SK-N-SH treated with all-trans-retinoic acid at 6 μM for 48 hours (cell line): ENCODE measurements at regions not wholly inside any gene's neighbourhood (a gene's known extent, or its start where the extent isn't known, plus 50 kb on each side); places are given as distances from the start of the nearest gene placed in this dataset.

ENCODE experiments used
- ATAC-seq: fragments of 200-7000 bp; cut with Tn5 transposase; 3 replicates; pipeline ENCODE4 v1.9.1; 2020; ENCODE audit warnings: mild to moderate bottlenecking, moderate library complexity
- ARNTL ChIP-seq: fragments of 450-650 bp; formaldehyde crosslinking; IDR thresholded peaks from 2 replicates; pipeline ENCODE4 v1.5.0; 2020; ENCODE audit warnings: low read depth, mild to moderate bottlenecking, moderate library complexity, borderline replicate concordance
- BACH2 ChIP-seq: fragments of 250-450 bp; sonication (Bioruptor Pico); IDR thresholded peaks from 2 replicates; pipeline ENCODE4 v1.9.0; 2021; ENCODE audit warnings: mild to moderate bottlenecking, borderline replicate concordance
- CREB5 ChIP-seq: fragments of 250-450 bp; sonication (Bioruptor Pico); IDR thresholded peaks from 2 replicates; pipeline ENCODE4 v1.5.1; 2020; ENCODE audit warnings: low read depth, mild to moderate bottlenecking, moderate library complexity
- CSDC2 ChIP-seq: fragments of 250-450 bp; sonication (Bioruptor Pico); IDR thresholded peaks from 2 replicates; pipeline ENCODE4 v1.5.0; 2020; ENCODE audit warnings: mild to moderate bottlenecking, moderate library complexity
- ESRRG ChIP-seq: fragments of 250-450 bp; sonication (Bioruptor Pico); IDR thresholded peaks from 2 replicates; pipeline ENCODE4 v1.6.1; 2021; ENCODE audit warnings: mild to moderate bottlenecking
- GLIS3 ChIP-seq: fragments of 250-450 bp; sonication (Bioruptor Pico); IDR thresholded peaks from 2 replicates; pipeline ENCODE4 v1.5.0; 2020; ENCODE audit warnings: mild to moderate bottlenecking, moderate library complexity
- ISL1 ChIP-seq: fragments of 250-450 bp; sonication (Bioruptor Pico); IDR thresholded peaks from 2 replicates; pipeline ENCODE4 v2.1.2; 2022; ENCODE audit warnings: mild to moderate bottlenecking, moderate library complexity
- OSR1 ChIP-seq: fragments of 250-450 bp; sonication (Bioruptor Pico); IDR thresholded peaks from 2 replicates; pipeline ENCODE4 v1.8.0; 2022; ENCODE audit warnings: moderate library complexity, mild to moderate bottlenecking, inconsistent platforms
- PPARA ChIP-seq: fragments of 250-450 bp; sonication (Bioruptor Pico); IDR thresholded peaks from 2 replicates; pipeline ENCODE4 v1.5.0; 2020; ENCODE audit warnings: mild to moderate bottlenecking, borderline replicate concordance
- RARB ChIP-seq: fragments of 250-450 bp; sonication (Bioruptor Pico); IDR thresholded peaks from 2 replicates; pipeline ENCODE4 v1.8.0; 2021; ENCODE audit warnings: mild to moderate bottlenecking, moderate library complexity
- SNAI2 ChIP-seq: fragments of 250-450 bp; sonication (Bioruptor Pico); IDR thresholded peaks from 2 replicates; pipeline ENCODE4 v1.5.0; 2020; ENCODE audit warnings: mild to moderate bottlenecking, moderate library complexity
- TCF4 ChIP-seq: fragments of 250-450 bp; sonication (Bioruptor Pico); IDR thresholded peaks from 2 replicates; pipeline ENCODE4 v1.8.0; 2021; ENCODE audit warnings: mild to moderate bottlenecking, moderate library complexity, borderline replicate concordance
- TOX ChIP-seq: fragments of 250-450 bp; sonication (Bioruptor Pico); IDR thresholded peaks from 2 replicates; pipeline ENCODE4 v1.8.0; 2021; ENCODE audit warnings: mild to moderate bottlenecking, moderate library complexity, borderline replicate concordance
- ZC3H10 ChIP-seq: fragments of 250-450 bp; sonication (Bioruptor Pico); IDR thresholded peaks from 2 replicates; pipeline ENCODE4 v1.5.1; 2021; ENCODE audit warnings: mild to moderate bottlenecking, moderate library complexity
- ZFP30 ChIP-seq: fragments of 450-650 bp; formaldehyde crosslinking; IDR thresholded peaks from 2 replicates; pipeline ENCODE4 v1.5.0; 2022; ENCODE audit warnings: mild to moderate bottlenecking, moderate library complexity
- ZNF565 ChIP-seq: fragments of 450-650 bp; formaldehyde crosslinking; conservative IDR thresholded peaks from 2 replicates; pipeline ENCODE4 v1.5.0; 2020; ENCODE audit warnings: low read depth, mild to moderate bottlenecking, moderate library complexity
- ZNF70 ChIP-seq: fragments of 450-650 bp; formaldehyde crosslinking; IDR thresholded peaks from 2 replicates; pipeline ENCODE4 v1.5.0; 2020; ENCODE audit warnings: mild to moderate bottlenecking, moderate library complexity
- ZNF8 ChIP-seq: fragments of 450-650 bp; formaldehyde crosslinking; IDR thresholded peaks from 2 replicates; pipeline ENCODE4 v1.5.0; 2020; ENCODE audit warnings: mild to moderate bottlenecking, moderate library complexity
- TF ChIP-seq, protein P1 (sequence below): fragments of 250-450 bp; sonication (Bioruptor Pico); IDR thresholded peaks from 2 replicates; pipeline ENCODE4 v1.8.0; 2021; ENCODE audit warnings: low read depth, mild to moderate bottlenecking, moderate library complexity, borderline replicate concordance
- TF ChIP-seq, protein P2 (sequence below): fragments of 250-450 bp; sonication (Bioruptor Pico); IDR thresholded peaks from 2 replicates; pipeline ENCODE4 v1.5.0; 2020; ENCODE audit warnings: mild to moderate bottlenecking, moderate library complexity
- TF ChIP-seq, protein P3 (sequence below): fragments of 250-450 bp; sonication (Bioruptor Pico); IDR thresholded peaks from 2 replicates; pipeline ENCODE4 v1.8.0; 2020; ENCODE audit warnings: mild to moderate bottlenecking, moderate library complexity, borderline replicate concordance

- no peak for ATAC-seq
These were observed 219.0 kb upstream of the PROK2 start for GRCh38 chr3:72003936-72004335.

GRCh38 chr3:72001758-72002157, 216.8 kb upstream of the PROK2 start:
- no peak for TF ChIP-seq CSDC2 (CRISPR knock-in tag)
- no peak for ATAC-seq

More at GRCh38 chr3:72003936-72004335, 219.0 kb upstream of the PROK2 start:
- TF ChIP-seq TOX (CRISPR knock-in tag) (no peak), ISL1 (CRISPR knock-in tag) (no peak), CSDC2 (CRISPR knock-in tag) (no peak), ZNF565 (CRISPR knock-in tag) (no peak), GLIS3 (CRISPR knock-in tag) (no peak), ZNF8 (CRISPR knock-in tag) (no peak), PPARA (CRISPR knock-in tag) (no peak), ESRRG (CRISPR knock-in tag) (no peak), CREB5 (CRISPR knock-in tag) (no peak), BACH2 (CRISPR knock-in tag) (no peak), OSR1 (CRISPR knock-in tag) (no peak)
- TF ChIP-seq, protein P1, sequence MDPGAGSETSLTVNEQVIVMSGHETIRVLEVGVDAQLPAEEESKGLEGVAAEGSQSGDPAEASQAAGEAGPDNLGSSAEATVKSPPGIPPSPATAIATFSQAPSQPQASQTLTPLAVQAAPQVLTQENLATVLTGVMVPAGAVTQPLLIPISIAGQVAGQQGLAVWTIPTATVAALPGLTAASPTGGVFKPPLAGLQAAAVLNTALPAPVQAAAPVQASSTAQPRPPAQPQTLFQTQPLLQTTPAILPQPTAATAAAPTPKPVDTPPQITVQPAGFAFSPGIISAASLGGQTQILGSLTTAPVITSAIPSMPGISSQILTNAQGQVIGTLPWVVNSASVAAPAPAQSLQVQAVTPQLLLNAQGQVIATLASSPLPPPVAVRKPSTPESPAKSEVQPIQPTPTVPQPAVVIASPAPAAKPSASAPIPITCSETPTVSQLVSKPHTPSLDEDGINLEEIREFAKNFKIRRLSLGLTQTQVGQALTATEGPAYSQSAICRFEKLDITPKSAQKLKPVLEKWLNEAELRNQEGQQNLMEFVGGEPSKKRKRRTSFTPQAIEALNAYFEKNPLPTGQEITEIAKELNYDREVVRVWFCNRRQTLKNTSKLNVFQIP (CRISPR knock-in tag): no peak
- TF ChIP-seq, protein P2, sequence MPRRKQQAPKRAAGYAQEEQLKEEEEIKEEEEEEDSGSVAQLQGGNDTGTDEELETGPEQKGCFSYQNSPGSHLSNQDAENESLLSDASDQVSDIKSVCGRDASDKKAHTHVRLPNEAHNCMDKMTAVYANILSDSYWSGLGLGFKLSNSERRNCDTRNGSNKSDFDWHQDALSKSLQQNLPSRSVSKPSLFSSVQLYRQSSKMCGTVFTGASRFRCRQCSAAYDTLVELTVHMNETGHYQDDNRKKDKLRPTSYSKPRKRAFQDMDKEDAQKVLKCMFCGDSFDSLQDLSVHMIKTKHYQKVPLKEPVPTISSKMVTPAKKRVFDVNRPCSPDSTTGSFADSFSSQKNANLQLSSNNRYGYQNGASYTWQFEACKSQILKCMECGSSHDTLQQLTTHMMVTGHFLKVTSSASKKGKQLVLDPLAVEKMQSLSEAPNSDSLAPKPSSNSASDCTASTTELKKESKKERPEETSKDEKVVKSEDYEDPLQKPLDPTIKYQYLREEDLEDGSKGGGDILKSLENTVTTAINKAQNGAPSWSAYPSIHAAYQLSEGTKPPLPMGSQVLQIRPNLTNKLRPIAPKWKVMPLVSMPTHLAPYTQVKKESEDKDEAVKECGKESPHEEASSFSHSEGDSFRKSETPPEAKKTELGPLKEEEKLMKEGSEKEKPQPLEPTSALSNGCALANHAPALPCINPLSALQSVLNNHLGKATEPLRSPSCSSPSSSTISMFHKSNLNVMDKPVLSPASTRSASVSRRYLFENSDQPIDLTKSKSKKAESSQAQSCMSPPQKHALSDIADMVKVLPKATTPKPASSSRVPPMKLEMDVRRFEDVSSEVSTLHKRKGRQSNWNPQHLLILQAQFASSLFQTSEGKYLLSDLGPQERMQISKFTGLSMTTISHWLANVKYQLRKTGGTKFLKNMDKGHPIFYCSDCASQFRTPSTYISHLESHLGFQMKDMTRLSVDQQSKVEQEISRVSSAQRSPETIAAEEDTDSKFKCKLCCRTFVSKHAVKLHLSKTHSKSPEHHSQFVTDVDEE: no peak
- TF ChIP-seq, protein P3, sequence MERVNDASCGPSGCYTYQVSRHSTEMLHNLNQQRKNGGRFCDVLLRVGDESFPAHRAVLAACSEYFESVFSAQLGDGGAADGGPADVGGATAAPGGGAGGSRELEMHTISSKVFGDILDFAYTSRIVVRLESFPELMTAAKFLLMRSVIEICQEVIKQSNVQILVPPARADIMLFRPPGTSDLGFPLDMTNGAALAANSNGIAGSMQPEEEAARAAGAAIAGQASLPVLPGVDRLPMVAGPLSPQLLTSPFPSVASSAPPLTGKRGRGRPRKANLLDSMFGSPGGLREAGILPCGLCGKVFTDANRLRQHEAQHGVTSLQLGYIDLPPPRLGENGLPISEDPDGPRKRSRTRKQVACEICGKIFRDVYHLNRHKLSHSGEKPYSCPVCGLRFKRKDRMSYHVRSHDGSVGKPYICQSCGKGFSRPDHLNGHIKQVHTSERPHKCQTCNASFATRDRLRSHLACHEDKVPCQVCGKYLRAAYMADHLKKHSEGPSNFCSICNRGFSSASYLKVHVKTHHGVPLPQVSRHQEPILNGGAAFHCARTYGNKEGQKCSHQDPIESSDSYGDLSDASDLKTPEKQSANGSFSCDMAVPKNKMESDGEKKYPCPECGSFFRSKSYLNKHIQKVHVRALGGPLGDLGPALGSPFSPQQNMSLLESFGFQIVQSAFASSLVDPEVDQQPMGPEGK (CRISPR knock-in tag): no peak

DNA sequence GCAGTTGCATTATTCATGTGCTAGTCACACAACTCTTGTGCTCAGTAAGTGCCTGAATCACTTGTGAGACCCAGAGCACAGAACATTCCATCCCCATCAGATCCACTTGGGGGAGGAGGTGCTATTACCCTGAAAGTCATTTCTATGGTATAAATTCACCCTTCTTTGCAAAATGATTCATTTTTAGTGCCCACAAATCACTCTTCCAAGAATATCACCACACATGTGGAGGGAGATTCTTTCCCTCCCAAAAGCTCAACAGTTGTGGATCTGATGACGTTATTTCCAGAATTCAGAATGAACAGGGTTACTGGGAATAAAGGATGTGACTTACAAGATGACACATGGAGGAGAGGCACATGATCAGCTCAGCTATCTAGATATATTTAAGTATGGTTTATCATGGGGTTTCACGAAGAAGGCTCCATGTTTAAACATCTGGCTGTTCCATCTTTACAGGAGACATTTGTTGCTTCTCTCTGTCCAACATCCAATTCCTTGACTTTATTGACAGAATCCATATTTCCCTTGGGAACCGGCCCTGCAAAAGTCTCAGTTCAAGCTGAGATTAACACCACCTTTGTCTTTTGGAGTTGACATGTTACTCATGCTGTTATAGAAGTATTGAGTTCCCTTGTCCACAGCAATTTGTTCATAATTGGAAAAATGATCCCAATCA, 214.2 kb upstream of the PROK2 start:
- ATAC-seq: no peak
- no peak for TF ChIP-seq CSDC2 (CRISPR knock-in tag)
- no peak for TF ChIP-seq ARNTL (CRISPR knock-in tag)
- no peak for TF ChIP-seq CREB5 (CRISPR knock-in tag)
- no peak for TF ChIP-seq ZNF565 (CRISPR knock-in tag)
- TF ChIP-seq, protein P3 (CRISPR knock-in tag): no peak
- no peak for TF ChIP-seq OSR1 (CRISPR knock-in tag)
- no peak for TF ChIP-seq SNAI2 (CRISPR knock-in tag)
- TF ChIP-seq ZNF70 (CRISPR knock-in tag): no peak
- TF ChIP-seq TCF4 (CRISPR knock-in tag): no peak
- TF ChIP-seq ZFP30 (CRISPR knock-in tag): no peak
- TF ChIP-seq RARB (CRISPR knock-in tag): no peak
- no peak for TF ChIP-seq GLIS3 (CRISPR knock-in tag)
- TF ChIP-seq, protein P2: no peak
- TF ChIP-seq, protein P1 (CRISPR knock-in tag): no peak
- TF ChIP-seq ZC3H10 (CRISPR knock-in tag): no peak
- TF ChIP-seq ESRRG (CRISPR knock-in tag): no peak
